Ureter (tissue), 1 donor: ENCODE measurements at regions not wholly inside any gene's neighbourhood (a gene's known extent, or its start where the extent isn't known, plus 50 kb on each side); places are given as distances from the start of the nearest gene placed in this dataset.
"Not testable (repeated sequence)": the region's sequence is repeated elsewhere in the genome, so short reads cannot be mapped to it uniquely, and the experiment has no call there.

Experiments used
- DNase-seq: peaks from one replicate; pipeline ENCODE4 v3.0.0-alpha.2; 2020; ENCODE audit warnings: low spot score
- donor health status: DM: yes; HTN: yes; CAD: no.

DNA sequence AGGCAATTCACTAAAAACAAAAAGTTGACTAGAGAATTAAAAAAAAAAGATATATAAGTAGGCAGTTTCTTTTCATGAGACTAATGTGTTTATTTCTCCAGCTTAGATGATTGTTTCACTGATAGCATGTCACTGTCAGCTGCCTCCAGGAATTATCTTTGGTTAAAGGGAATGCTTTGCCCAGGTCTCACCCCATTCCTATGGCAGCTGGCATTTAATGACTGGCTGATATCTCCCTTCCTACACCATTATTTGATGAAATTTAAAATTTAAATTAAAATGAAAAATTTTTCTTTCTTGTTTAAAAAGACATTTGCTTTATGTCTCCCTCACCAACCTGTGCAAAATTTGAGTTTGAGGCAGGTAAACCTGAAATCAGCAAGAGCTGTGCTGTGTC is 214.5 kb upstream of the PRSS1 start:
- DNase-seq, result no peak

DNA sequence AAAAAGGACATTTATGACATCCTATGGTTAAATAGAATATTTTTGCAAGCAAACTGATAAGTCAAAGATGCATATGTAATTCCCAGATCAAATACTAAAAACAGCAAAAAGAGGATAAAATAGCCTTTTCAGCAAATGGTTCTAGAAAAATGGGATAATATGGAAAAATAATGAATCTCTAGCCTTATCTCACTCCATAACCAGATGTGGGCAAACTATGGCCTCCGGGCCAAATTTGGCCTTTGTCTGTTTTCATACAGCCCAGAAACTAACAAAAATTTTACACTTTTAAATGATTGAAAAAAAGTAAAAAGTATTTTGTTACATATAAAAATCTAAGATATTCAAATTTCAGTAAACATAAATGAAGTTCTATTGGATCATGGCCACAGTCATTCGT is 215.4 kb upstream of the PRSS1 start:
- no peak for DNase-seq

DNA sequence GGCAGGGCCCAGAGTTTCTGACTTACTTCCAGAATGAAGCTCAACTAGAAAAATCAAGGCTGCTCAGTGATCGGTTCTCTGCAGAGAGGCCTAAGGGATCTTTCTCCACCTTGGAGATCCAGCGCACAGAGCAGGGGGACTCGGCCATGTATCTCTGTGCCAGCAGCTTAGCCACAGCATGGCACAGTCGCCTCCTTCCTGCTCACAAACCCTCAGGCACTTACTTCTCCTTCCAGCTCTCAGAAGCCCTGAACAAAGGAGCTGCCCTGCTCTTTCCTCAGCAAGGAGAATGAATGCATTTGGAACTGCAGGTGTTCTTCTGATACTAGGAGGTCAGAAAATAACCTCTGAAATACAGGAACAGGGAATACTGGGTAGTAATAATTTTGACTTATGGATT is 219.7 kb upstream of the PRSS1 start:
- DNase-seq, result no peak

DNA sequence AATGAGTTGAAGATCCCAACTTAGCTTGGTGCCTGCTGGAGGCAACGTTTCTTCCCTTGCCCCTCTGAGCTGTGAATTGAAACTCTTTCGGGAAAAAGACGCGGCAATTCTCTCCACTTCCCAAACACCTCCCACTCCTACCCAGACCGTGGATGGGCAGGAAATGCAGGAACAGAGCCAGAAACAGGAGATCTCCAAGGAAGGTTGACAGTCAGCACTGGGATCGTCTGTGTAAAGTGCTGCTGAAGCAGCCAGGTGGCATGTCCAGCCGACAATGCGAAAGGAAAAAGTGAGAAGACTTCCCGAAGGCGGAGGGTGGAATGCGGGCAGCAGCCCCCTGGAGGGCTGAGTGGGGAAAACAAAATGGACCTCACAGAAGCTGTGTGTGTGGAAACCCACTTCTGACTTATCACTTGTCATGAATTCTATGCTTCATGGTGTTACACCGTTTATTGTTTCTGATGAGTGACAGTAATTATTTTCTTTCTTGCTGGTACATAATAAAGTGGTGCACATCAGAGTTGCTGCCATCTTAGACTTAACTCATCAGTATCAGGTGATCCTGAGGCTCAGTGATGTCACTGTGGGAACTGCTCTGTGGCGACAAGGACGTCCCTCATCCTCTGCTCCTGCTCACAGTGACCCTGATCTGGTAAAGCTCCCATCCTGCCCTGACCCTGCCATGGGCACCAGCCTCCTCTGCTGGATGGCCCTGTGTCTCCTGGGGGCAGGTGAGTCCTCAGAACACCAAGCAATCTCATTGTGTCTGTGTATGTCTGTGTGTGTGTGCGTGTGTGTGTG is 220.5 kb upstream of the PRSS1 start:
- no peak for DNase-seq

DNA sequence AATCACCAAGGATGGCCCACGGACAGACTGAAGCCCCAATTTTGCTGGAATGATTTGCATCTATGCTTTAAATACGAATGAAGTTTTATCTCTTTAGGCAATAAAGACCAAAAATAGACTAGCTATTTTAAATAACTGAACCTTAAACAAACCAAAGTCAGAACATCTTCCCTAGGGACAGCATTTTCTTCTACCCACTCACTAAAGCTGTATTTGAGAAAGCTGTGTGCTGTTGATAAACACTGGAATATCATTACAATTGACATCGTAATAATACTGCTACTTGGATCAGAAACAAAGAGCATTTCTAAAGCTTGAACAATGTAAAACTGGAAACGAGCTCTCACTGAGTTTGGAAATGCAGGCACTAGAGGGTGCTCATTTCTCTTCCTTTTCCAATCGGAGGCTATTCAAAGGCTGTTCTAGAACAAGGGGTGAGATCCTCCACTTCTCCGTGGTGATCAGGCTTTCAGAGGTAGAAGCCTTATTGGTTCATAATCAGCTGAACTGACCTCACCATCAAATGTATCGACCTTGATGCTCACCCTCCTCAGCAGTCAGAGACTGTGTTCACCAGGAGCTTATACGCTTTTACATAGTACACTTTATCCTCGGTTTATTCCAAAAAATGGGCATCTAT is 225.3 kb upstream of the PRSS1 start:
- no peak for DNase-seq

DNA sequence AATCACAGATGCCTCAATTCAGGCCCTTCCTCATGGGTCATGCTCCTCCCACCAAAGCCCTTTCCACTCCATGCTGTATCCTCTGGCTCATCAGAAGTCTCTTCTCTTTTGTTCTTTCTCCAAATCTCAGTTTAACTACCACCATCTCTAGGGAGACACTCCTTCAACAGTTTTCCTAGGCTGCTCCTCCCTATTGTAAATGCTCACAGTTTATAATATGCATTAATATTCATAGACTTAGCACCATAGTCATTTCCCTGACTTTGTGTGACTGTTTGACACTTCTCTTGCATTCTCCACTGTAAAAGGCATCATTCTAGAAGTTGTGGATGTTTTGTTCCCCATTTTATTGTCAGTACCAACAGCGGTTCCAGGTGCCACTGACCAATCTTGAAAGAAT is 226.5 kb upstream of the PRSS1 start:
- DNase-seq, result no peak

DNA sequence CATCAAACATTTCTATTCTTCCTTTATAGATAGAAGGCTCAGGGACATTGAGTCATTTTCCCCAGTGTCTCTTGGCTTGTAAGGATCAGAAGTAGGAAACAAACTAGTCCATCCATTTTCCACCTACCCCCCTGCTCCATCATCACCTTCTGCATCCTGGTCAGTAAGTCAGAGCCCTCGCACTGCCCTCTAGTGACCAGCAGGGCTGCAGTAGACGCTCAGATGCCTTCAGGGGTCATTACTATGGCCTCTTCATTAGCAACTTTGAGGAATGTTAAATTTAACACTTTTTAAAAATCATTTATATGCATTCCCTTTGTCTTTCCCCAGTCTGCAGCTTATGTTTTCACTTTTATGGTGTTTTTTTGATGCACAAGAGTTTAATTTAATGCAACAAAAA is 228.4 kb upstream of the PRSS1 start:
- not testable (repeated sequence) for DNase-seq

DNA sequence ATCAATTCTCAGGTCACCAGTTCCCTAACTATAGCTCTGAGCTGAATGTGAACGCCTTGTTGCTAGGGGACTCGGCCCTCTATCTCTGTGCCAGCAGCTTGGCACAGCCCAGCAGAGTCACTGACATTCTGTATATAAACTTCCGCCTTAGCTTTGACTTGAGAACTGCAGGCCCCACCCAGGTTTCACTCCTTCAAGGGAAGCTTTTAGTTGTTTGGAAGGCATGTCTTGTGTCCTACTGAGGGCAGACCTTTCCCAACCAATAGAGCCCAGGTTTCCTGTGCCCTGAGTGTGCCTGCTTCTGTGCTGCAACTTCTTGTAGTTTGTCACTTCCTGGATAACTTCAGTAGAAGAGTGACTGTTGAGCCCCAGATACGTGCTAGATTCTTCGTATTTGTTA is 228.8 kb upstream of the PRSS1 start:
- not testable (repeated sequence) for DNase-seq

DNA sequence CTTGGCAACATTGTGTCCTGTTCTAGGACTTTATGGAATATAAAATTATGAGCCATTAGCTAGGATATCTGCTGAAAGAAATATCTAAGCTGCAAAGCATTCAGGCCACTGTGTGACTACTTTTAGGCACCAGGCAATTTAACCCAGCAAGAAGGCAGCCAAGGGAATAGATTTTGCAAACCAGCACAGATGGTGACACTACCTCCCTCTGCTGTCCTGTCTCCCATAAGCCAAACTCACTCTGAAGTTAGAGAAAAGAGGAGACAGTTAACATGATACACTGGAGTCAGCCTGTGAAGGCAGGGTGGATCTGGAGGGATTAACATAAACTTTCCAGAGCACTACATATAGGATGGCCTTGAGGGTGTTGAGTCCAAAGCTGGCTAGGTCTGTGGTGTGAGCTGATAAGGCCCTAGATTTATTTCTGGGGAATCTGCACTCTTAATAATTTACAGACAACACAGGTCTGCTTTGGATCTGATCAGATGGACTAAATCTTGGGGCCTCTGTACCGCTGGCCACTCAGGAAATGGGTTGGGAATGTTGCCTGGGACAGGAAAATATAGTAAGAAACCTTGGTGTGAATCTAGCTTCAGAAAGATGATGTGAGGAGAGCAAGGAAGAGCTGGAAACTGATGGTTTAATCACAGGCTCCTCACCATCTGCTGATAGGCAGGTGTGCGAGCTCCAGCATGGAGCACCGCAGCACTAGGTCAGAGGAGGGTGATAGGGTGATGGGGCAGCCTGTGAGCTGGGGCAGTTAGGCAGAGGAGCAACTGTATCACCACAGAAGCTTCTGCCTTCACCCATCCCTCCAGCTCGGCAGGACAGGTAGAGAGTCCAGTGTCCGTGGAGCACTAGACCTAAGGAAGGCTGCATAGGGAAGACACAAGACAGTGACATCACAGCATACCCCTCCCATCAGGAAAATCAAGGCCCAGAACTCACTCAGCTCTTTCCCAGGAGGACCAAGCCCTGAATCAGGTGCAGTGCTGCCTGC is 229.9 kb upstream of the PRSS1 start:
- no peak for DNase-seq

DNA sequence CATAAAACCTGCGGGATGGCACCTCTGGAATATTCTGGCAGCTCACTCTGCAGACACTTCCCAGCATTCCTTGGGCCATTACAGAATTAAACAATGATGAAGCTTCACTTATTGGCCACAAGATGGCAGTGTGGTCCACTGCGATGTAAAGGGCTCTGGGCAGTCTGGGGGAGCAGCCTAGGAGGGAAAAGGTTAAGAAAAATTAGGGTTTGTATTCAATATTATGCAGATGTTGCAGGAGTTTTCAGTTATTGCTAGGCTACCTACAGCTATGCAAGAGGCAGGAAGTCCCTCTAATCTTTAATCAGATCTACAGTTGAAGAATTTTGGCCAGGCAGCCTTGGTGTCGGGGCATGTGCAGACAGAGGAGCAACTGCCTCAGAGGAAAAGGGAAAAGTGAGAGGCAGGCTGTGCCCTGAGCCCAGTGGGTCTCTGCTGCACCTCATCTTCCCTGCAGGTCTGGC is 233.2 kb upstream of the PRSS1 start:
- peak; percentile 54 for DNase-seq

DNA sequence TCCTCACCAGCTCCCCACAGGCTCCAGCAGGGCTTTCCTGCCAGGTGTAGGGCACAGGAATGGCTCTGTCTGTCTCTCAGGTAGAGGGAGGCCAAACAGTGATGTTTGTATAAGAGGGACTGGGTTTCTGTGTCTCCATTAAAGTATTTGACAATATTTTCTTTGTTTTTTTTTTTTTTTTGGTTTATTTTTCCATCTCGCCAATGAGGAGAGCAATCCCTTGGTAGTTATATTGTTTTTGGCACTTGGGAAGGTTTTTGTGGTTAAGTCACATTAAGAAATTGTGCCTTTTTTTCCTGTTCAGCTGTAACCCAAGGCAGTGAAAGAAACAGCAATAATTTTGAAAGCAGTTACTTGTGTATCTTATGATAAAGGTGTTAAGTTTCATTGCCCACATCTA is 234.6 kb upstream of the PRSS1 start:
- not testable (repeated sequence) for DNase-seq

DNA sequence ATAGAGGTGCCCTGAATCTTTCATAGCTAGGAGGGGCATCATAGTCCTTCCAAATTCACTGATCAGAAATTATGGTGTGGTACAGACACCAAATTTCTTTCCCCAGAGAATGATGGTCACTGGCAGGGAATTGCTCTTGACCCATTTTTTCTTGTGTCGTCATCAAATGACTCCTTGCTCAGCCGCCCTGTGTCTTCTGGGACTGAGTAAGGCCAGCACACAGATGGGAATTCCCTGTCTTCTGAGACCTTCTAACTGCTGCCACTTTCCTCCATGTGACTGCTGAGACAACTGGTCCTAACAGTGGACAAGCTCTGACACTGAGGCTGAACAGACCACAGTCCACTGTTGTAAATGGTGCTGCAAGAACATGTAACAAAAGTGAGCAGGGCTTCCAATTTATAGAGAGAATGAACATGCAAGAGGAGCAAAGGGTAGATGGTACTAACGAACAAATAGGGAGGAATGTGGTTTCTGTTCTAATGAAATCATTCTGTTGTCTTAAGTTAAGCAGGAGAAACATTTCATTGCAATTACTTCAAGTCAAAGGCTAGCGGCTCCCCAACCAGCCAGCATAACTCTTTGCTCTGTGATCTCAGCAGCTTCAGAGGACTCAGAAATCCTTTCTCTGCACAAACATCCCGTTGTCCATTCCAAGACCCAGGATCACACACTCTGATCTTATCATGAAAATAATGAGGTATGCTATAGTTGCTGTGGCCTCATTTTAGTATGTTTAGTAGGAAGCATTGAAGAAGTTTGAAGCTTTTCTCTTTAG is 235.9 kb upstream of the PRSS1 start:
- DNase-seq, result no peak

DNA sequence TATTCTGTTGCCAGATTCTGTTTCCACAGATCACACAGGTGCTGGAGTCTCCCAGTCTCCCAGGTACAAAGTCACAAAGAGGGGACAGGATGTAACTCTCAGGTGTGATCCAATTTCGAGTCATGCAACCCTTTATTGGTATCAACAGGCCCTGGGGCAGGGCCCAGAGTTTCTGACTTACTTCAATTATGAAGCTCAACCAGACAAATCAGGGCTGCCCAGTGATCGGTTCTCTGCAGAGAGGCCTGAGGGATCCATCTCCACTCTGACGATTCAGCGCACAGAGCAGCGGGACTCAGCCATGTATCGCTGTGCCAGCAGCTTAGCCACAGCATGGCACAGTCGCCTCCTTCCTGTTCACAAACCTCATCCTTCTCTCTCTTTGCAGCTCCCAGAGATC is 237.5 kb upstream of the PRSS1 start:
- no peak for DNase-seq

DNA sequence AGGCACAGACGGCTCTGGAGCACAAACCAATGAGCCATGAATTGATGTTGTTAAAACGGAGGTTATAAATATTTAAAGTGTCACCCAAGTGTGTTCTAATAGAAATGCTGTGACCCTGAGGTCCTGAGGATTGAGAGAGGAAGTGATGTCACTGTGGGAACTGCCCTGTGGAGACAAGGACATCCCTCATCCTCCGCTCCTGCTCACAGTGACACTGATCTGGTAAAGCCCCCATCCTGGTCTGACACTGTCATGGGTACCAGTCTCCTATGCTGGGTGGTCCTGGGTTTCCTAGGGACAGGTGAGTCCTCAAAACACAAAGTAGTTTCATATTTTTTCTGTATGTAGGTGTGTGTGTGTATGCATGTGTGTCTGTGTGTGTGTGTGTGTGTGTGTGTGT is 237.9 kb upstream of the PRSS1 start:
- no peak for DNase-seq

DNA sequence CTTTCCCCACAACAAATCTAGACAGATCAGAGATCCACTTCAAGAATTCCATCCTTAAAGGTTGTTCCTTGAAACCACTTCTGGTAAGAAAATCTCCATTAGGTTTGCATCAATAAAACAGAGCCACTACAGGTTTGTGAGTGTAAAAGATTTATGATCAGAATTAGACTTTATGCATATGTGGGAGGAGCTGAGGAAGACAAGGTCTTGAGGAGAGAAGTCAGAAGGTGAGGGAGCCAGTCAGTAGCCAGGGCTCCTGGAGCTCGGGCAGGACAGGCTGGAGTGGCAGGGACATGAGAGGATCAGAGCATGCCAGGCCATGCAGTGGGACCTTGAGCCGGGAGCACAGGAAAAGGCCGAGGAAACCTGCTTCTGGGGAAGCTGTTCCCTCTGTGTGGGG is 240.0 kb upstream of the PRSS1 start:
- not testable (repeated sequence) for DNase-seq

DNA sequence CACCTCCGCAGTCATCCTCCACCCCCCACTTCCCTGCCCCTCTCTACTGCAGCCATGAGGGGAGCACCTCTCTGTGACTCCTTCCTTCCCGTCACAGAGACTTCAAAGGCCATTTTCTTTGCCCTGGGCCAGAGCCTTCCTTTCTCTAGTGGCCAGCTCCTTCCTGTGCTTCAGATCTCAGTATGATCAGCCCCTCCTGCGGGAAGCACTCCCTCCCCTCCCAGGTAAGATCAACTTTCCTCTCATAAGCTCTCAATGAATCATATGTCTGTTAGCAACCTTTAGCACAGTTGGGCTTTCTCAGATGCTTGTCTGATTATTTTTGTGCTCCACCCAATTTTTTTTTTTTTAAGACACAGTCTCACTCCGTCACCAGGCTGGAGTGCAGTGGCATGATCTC is 241.0 kb upstream of the PRSS1 start:
- peak; percentile 60 for DNase-seq

DNA sequence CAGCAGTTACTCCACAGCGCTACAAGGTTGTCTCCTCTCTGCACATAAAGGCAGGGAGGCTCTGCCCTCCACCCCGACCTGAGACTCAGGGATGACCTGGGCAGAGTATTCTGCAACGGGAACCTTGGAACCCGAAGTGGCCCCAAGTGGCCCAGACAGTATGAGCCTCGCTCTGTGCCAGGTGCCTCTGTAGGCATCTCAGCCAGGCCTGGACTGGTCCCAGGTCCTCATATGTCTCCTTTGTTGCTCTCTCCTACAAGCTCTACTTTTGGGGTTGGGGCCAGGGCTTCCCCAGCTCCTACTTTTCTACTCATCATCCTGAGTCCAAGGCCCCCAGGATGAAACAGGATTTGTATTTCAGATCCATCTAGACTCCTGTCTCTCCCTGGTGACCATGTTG is 241.5 kb upstream of the PRSS1 start:
- no peak for DNase-seq

DNA sequence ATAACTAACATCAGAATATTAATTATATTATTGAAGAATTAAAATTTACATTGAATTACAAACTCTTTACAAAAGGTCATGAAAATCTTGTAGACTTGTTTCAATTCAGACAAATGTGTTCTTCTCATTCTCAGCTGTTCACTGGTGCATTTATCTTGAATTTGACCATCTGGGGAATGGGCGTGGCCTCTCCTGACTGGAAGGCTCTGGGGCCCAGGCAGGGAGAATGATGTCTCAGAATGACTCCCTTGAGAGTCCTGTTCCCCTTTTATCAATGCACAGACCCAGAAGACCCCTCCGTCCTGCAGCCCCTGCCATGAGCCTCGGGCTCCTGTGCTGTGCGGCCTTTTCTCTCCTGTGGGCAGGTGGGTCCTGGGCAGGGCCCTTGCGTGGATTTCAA is 242.2 kb upstream of the PRSS1 start:
- DNase-seq, result not testable (repeated sequence)

DNA sequence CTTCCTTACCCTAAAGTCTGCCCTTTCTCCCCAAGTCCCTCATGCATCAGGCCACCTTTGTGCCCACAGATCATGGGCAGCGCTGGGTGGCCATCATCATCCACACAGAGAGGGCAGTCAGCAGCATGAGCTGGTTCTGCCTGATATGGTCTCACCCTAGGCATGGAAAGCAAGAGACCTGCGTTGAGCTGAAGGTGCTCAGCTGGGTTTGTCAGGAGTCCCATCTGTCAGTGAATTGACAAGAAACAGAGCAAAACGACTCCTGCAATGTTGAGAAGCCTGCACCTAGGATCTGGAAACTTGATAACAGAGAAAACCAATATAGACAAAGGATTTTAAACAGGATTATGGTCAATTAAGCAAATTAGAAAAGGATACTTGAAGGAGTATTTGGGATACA is 242.7 kb upstream of the PRSS1 start:
- no peak for DNase-seq

DNA sequence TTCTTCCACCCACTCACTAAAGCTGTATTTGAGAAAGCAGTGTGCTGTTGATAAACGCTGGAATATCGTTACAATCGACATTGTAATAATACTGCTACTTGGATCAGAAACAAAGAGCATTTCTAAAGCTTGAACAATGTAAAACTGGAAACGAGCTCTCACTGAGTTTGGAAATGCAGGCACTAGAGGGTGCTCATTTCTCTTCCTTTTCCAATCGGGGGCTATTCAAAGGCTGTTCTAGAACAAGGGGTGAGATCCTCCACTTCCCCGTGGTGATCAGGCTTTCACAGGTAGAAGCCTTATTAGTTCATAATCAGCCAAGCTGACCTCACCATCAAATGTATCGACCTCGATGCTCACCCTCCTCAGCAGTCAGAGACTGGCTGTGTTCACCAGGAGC is 245.3 kb upstream of the PRSS1 start:
- not testable (repeated sequence) for DNase-seq

DNA sequence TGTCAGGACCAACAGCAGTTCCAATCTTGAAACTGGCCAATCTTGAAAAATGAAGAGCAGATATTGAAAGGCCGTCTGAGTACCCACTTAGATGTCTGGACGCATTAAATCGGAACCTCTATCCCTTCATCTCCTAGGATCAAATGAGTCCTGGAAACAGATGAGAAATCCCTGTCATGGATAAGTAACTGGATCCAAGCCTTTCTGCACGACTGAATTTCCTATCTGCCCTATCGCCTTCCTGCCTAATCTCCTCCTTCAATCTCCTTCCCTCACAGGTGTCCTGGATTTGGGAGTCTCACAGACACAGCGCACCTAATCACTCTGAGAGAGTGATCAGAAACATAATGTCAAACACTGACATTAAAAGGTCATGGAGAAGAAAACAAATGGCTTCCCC is 245.2 kb upstream of the PRSS58 start:
- DNase-seq, result no peak

DNA sequence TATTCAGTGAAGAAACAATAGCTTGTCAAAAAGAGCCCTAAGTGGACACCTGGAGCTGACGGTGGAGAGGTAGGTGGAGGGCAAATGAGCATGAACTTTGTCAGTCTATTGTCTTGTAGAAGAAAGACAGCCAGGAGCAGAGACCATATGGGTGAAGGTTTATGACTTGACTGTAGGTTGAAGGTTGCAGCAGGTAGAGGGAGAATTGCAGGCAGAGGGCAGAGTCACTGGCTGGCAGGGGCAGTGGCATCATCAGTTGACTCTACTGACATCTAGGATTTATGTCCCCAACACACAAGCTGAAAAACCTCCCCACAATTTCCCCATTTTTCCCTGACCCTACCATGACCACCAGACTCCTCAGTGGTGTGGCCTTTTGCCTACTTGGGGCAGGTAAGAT is 243.6 kb upstream of the PRSS58 start:
- DNase-seq, result no peak
